ENCODE measurements at regions not wholly inside any gene's neighbourhood (a gene's known extent, or its start where the extent isn't known, plus 50 kb on each side); places are given as distances from the start of the nearest gene placed in this dataset.

DNA sequence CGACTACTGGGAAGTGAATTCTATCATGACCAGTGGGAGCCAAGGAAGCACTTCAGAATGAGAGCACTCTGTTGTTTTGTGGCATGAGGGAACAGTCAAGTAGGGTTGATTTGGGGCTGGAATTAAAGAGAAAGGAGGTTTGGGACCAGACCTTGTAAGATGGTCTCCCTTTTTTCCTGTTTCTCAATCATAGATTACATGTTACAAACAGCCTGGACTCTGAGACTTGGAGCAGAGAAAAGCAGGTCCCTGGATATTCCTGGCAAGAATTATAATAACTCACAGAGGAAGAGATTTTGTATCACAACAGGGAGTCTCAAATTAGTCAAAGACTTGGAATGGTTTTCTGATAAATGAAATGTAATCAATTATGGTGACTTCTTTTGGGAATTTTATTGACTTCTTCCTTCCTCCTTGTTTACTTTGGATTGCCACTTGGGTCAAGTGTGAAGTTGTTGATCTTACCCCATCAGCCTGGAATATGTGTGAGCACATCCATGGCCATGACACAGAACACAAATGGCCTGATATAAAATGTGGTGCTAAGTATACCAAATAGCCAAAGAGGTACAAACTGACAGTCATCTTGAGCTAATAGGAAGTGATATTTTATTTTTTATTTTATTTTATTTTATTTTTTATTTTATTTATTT, 131.0 kb upstream of the OSMR start:
- no peak for TF ChIP-seq CTCF (conservative IDR thresholded peaks at IDR 0.05)
- TF ChIP-seq ZFX (IDR thresholded peaks at IDR 0.05), result no peak
